ENCODE measurements at regions not wholly inside any gene's neighbourhood (a gene's known extent, or its start where the extent isn't known, plus 50 kb on each side); places are given as distances from the start of the nearest gene placed in this dataset.
A peak's percentile ranks its signal among the peaks of the same experiment; 100 is the strongest.

DNA sequence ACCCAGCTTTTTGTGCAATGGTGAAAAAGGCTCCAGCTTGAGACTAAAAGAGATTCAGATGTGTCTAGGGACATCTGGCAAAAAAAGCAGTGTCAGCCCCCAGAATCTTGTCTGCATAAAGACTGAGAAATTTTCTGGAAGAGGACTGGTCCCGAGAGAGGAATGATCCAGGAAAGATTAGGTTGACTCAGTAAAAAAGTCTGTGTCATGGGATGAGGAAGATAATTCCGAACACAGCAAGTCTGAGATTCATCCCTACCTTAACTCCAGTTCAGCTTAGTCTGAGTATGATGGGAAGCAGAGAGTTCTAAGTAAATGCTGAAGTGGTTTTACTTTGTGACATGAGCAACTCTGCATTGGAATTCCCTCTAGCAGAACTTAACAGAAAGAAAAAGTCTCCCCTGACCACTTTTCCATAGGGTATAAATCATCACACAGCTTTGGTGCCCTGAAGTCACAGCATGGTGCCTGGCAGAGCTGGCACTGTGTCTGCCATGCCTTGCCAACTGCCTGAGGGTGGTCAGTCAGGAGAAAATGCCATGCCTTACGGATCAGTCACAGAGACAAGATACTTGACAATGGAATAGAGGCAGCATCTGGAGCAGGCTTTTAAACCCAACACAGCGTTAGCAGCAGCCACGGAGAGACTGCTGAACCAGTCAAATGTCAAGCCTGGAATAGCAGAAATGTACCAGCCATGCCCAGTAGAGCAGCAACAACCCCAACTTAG lies 153.4 kb downstream of the ZC3H11B start:
- Histone ChIP-seq H2BK5ac (ENCODE audit: low read depth, low read length, poor library complexity, severe bottlenecking) (no peak overlapping the region), H3K4ac (ENCODE audit: low read depth in 1 of 2, low read length in 2 of 2) (no peak overlapping the region), H3K36me3 (ENCODE audit: control insufficient read depth in 1 of 2, insufficient read depth in 2 of 2, low read depth in 1 of 2, low read length in 2 of 2) (no peaks in the 10 kb centered on the region), H3K4me1 (ENCODE audit: control insufficient read depth, insufficient read depth, low read depth, low read length) (no peaks in the 10 kb centered on the region), H3K27me3 (ENCODE audit: control insufficient read depth in 1 of 2, insufficient read depth in 1 of 2, low read length in 2 of 2) (no peaks in the 10 kb centered on the region), H2BK12ac (ENCODE audit: low read length in 2 of 2) (peak overlapping the region in 1 of 2 experiments; percentile 95), H3K23ac (ENCODE audit: low read length in 2 of 2) (no peak overlapping the region), H2BK15ac (ENCODE audit: low read depth, poor library complexity, severe bottlenecking) (no peak overlapping the region), H3K79me1 (replicated peaks; ENCODE audit: low read length, poor library complexity, severe bottlenecking) (no peaks in the 10 kb centered on the region), H2AFZ (ENCODE audit: low read depth, low read length) (no peak overlapping the region), H2AK5ac (ENCODE audit: low read length, severe bottlenecking) (no peak overlapping the region), H3K14ac (ENCODE audit: low read length in 2 of 2) (no peak overlapping the region), H3K18ac (ENCODE audit: low read depth in 1 of 2, low read length in 2 of 2) (peak overlapping the region in 1 of 2 experiments; percentile 80), H4K8ac (ENCODE audit: low read length) (no peak overlapping the region), H3K27ac (ENCODE audit: low read length, poor library complexity, severe bottlenecking) (no peak overlapping the region), H3K9ac (ENCODE audit: low read length) (peak overlapping the region; percentile 91), H3K4me2 (ENCODE audit: low read length, poor library complexity, severe bottlenecking) (no peak overlapping the region), H3K4me3 (ENCODE audit: insufficient read depth in 1 of 2, low read depth in 1 of 2, low read length in 2 of 2) (peak overlapping the region in 1 of 2 experiments; percentile 1), H2BK120ac (ENCODE audit: low read depth, low read length) (no peak overlapping the region), H4K91ac (ENCODE audit: low read length) (no peak overlapping the region), H3K9me3 (ENCODE audit: control insufficient read depth, low read length) (no peaks in the 10 kb centered on the region)
- DNase-seq: peak; percentile 15
- 65% methylated on average over 4 of the region's 5 CpGs for WGBS

- Histone ChIP-seq H2BK12ac (ENCODE audit: low read length in 2 of 2) (no peak overlapping the region), H4K8ac (ENCODE audit: low read length) (no peak overlapping the region), H3K27ac (ENCODE audit: low read length, poor library complexity, severe bottlenecking) (no peak overlapping the region), H2BK120ac (ENCODE audit: low read depth, low read length) (no peak overlapping the region), H2BK15ac (ENCODE audit: low read depth, poor library complexity, severe bottlenecking) (no peak overlapping the region), H3K27me3 (ENCODE audit: control insufficient read depth in 1 of 2, insufficient read depth in 1 of 2, low read length in 2 of 2) (no peaks in the 10 kb centered on the region), H3K4ac (ENCODE audit: low read depth in 1 of 2, low read length in 2 of 2) (no peak overlapping the region), H3K4me3 (ENCODE audit: insufficient read depth in 1 of 2, low read depth in 1 of 2, low read length in 2 of 2) (no peak overlapping the region), H3K79me1 (replicated peaks; ENCODE audit: low read length, poor library complexity, severe bottlenecking) (no peaks in the 10 kb centered on the region), H3K14ac (ENCODE audit: low read length in 2 of 2) (no peak overlapping the region), H3K9ac (ENCODE audit: low read length) (no peak overlapping the region), H2AFZ (ENCODE audit: low read depth, low read length) (no peak overlapping the region), H2BK5ac (ENCODE audit: low read depth, low read length, poor library complexity, severe bottlenecking) (no peak overlapping the region), H3K4me1 (ENCODE audit: control insufficient read depth, insufficient read depth, low read depth, low read length) (no peaks in the 10 kb centered on the region), H3K23ac (ENCODE audit: low read length in 2 of 2) (no peak overlapping the region), H3K4me2 (ENCODE audit: low read length, poor library complexity, severe bottlenecking) (no peak overlapping the region), H2AK5ac (ENCODE audit: low read length, severe bottlenecking) (no peak overlapping the region), H4K91ac (ENCODE audit: low read length) (no peak overlapping the region), H3K9me3 (ENCODE audit: control insufficient read depth, low read length) (no peaks in the 10 kb centered on the region), H3K36me3 (ENCODE audit: control insufficient read depth in 1 of 2, insufficient read depth in 2 of 2, low read depth in 1 of 2, low read length in 2 of 2) (peaks cover 0 to 65% of the 10 kb centered on the region in 2 experiments), H3K18ac (ENCODE audit: low read depth in 1 of 2, low read length in 2 of 2) (no peak overlapping the region)
- 100% methylated on average over 1 of the region's 3 CpGs for WGBS
- no peak for DNase-seq
These were observed 166.6 kb downstream of the ZC3H11B start for GRCh38 chr1:219446288-219446687.

- DNase-seq: no peak
- Histone ChIP-seq H3K4me1 (ENCODE audit: control insufficient read depth, insufficient read depth, low read depth, low read length) (no peaks in the 10 kb centered on the region), H4K8ac (ENCODE audit: low read length) (no peak overlapping the region), H4K91ac (ENCODE audit: low read length) (no peak overlapping the region), H3K23ac (ENCODE audit: low read length in 2 of 2) (no peak overlapping the region), H2BK120ac (ENCODE audit: low read depth, low read length) (no peak overlapping the region), H3K27ac (ENCODE audit: low read length, poor library complexity, severe bottlenecking) (no peak overlapping the region), H3K27me3 (ENCODE audit: control insufficient read depth in 1 of 2, insufficient read depth in 1 of 2, low read length in 2 of 2) (no peaks in the 10 kb centered on the region), H3K14ac (ENCODE audit: low read length in 2 of 2) (no peak overlapping the region), H2BK12ac (ENCODE audit: low read length in 2 of 2) (no peak overlapping the region), H3K9ac (ENCODE audit: low read length) (no peak overlapping the region), H3K4ac (ENCODE audit: low read depth in 1 of 2, low read length in 2 of 2) (no peak overlapping the region), H3K4me3 (ENCODE audit: insufficient read depth in 1 of 2, low read depth in 1 of 2, low read length in 2 of 2) (no peak overlapping the region), H2AK5ac (ENCODE audit: low read length, severe bottlenecking) (no peak overlapping the region), H3K79me1 (replicated peaks; ENCODE audit: low read length, poor library complexity, severe bottlenecking) (no peaks in the 10 kb centered on the region), H3K18ac (ENCODE audit: low read depth in 1 of 2, low read length in 2 of 2) (no peak overlapping the region), H3K4me2 (ENCODE audit: low read length, poor library complexity, severe bottlenecking) (no peak overlapping the region), H2BK15ac (ENCODE audit: low read depth, poor library complexity, severe bottlenecking) (no peak overlapping the region), H3K9me3 (ENCODE audit: control insufficient read depth, low read length) (no peaks in the 10 kb centered on the region), H2BK5ac (ENCODE audit: low read depth, low read length, poor library complexity, severe bottlenecking) (no peak overlapping the region), H2AFZ (ENCODE audit: low read depth, low read length) (no peak overlapping the region), H3K36me3 (ENCODE audit: control insufficient read depth in 1 of 2, insufficient read depth in 2 of 2, low read depth in 1 of 2, low read length in 2 of 2) (peaks cover 0 to 64% of the 10 kb centered on the region in 2 experiments)
- WGBS: 96% methylated on average over 2 of the region's 2 CpGs
These were observed 167.0 kb downstream of the ZC3H11B start for GRCh38 chr1:219445864-219446263.

DNA sequence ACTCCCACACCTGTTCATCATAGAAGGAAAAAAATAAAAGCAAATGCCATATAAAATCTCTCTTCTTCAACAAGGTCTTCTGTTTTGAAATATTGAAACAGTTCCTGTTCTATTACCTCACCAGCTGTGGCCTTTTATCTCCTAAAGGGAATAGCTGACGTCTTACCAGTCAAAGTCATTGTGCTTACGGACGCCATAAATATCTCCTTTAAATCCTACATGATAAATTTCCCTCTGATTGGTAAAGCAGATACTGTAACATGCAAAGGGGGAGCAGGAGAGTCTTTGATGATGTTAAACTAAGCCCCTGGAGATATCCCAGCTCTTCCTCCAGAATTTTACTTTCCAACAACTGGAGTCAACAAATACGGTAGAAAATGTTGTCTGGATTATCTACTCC lies 168.4 kb downstream of the ZC3H11B start:
- Histone ChIP-seq H3K23ac (ENCODE audit: low read length in 2 of 2) (no peak overlapping the region), H3K9ac (ENCODE audit: low read length) (peak overlapping the region; percentile 41), H3K4ac (ENCODE audit: low read depth in 1 of 2, low read length in 2 of 2) (no peak overlapping the region), H2BK15ac (ENCODE audit: low read depth, poor library complexity, severe bottlenecking) (no peak overlapping the region), H4K8ac (ENCODE audit: low read length) (no peak overlapping the region), H4K91ac (ENCODE audit: low read length) (no peak overlapping the region), H2BK5ac (ENCODE audit: low read depth, low read length, poor library complexity, severe bottlenecking) (no peak overlapping the region), H3K36me3 (ENCODE audit: control insufficient read depth in 1 of 2, insufficient read depth in 2 of 2, low read depth in 1 of 2, low read length in 2 of 2) (peaks cover 0 to 57% of the 10 kb centered on the region in 2 experiments), H2AK5ac (ENCODE audit: low read length, severe bottlenecking) (no peak overlapping the region), H3K14ac (ENCODE audit: low read length in 2 of 2) (no peak overlapping the region), H3K9me3 (ENCODE audit: control insufficient read depth, low read length) (no peaks in the 10 kb centered on the region), H2BK12ac (ENCODE audit: low read length in 2 of 2) (no peak overlapping the region), H3K79me1 (replicated peaks; ENCODE audit: low read length, poor library complexity, severe bottlenecking) (no peaks in the 10 kb centered on the region), H3K4me2 (ENCODE audit: low read length, poor library complexity, severe bottlenecking) (no peak overlapping the region), H2AFZ (ENCODE audit: low read depth, low read length) (no peak overlapping the region), H3K27ac (ENCODE audit: low read length, poor library complexity, severe bottlenecking) (no peak overlapping the region), H2BK120ac (ENCODE audit: low read depth, low read length) (no peak overlapping the region), H3K27me3 (ENCODE audit: control insufficient read depth in 1 of 2, insufficient read depth in 1 of 2, low read length in 2 of 2) (no peaks in the 10 kb centered on the region), H3K18ac (ENCODE audit: low read depth in 1 of 2, low read length in 2 of 2) (no peak overlapping the region), H3K4me1 (ENCODE audit: control insufficient read depth, insufficient read depth, low read depth, low read length) (no peaks in the 10 kb centered on the region), H3K4me3 (ENCODE audit: insufficient read depth in 1 of 2, low read depth in 1 of 2, low read length in 2 of 2) (no peak overlapping the region)
- DNase-seq: no peak
- 63% methylated on average over 1 of the region's 4 CpGs for WGBS

Measured in mesenchymal stem cell (in vitro differentiated cells and primary cell).